C4-2B (cell line): ENCODE measurements at regions not wholly inside any gene's neighbourhood (a gene's known extent, or its start where the extent isn't known, plus 50 kb on each side); places are given as distances from the start of the nearest gene placed in this dataset.

Experiments used
- H3K27ac ChIP-seq: fragments of 450-650 bp; 2 replicates; pipeline ENCODE4 v1.5.1; 2017
- CTCF ChIP-seq: fragments of 450-650 bp; conservative IDR thresholded peaks from 2 replicates; pipeline ENCODE4 v1.5.1; 2017; ENCODE audit warnings: mild to moderate bottlenecking
- ZFX ChIP-seq: fragments of 450-650 bp; IDR thresholded peaks from 2 replicates; pipeline ENCODE4 v1.6.1; 2017

- no peak for TF ChIP-seq ZFX
- no peak for TF ChIP-seq CTCF
- H3K27ac ChIP-seq = no peak overlapping the region
Measured at GRCh38 chr2:67294218-67294617, 102.9 kb upstream of the ETAA1 start.

DNA sequence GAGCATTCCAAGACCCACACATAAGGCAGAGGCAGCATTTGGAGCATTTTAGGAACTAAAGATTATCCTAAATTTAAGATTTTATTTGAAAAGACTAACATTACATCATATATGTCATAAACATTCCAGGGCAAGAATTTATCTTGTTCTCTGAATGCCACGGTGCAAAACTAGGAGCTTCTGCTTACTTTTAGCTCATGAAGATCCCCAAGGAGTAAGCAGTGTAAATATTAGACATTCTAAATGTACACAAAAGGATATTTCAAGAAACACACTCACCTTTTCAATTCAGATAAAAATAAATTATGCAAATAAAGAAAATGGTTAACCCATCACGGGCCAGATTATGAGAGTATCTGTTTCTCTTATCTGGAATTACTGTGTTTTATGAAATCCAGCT lies 101.7 kb upstream of the ETAA1 start:
- no peak overlapping the region for H3K27ac ChIP-seq
- TF ChIP-seq ZFX (no peak), CTCF (no peak)

DNA sequence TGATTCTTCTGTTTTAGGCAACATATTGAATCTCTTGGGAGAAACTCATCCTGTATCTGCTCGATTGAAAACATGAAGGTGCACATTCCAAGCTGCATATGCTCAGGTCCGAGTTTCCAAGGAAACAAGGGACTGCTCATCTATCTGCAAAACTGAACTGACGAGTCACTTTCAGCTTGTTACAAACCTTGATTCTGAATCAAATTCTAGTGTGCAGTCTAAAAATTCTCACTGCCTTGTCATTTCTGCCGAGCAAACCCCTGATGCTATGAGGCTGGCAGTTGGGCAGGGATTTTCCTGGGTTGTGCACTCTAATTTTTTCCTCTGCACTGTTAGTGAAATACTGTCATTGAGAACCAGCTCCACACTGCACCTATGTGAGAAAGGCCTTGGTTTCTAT lies 101.3 kb upstream of the ETAA1 start:
- H3K27ac ChIP-seq = no peak overlapping the region; the same call in 1 of the 2 replicates
- TF ChIP-seq CTCF = no peak
- TF ChIP-seq ZFX = no peak

GRCh38 chr2:67304300-67304890 lies 92.7 kb upstream of the ETAA1 start:
- TF ChIP-seq CTCF (no peak), ZFX (no peak)
- H3K27ac ChIP-seq = no peak overlapping the region

GRCh38 chr2:67309281-67309680 lies 87.9 kb upstream of the ETAA1 start:
- H3K27ac ChIP-seq = no peak overlapping the region
- no peak for TF ChIP-seq ZFX
- no peak for TF ChIP-seq CTCF

- H3K27ac ChIP-seq = no peak overlapping the region
Measured at GRCh38 chr2:67311536-67311935, 85.6 kb upstream of the ETAA1 start.

GRCh38 chr2:67312871-67313270 lies 84.3 kb upstream of the ETAA1 start:
- no peak for TF ChIP-seq CTCF
- TF ChIP-seq ZFX = no peak
- no peak overlapping the region for H3K27ac ChIP-seq

More at GRCh38 chr2:67311536-67311935, 85.6 kb upstream of the ETAA1 start:
- TF ChIP-seq ZFX (no peak), CTCF (no peak)
